Activated CD4-positive, alpha-beta T cell treated with anti-CD3 and anti-CD28 coated beads for 24 hours (primary cell): ENCODE measurements at regions not wholly inside any gene's neighbourhood (a gene's known extent, or its start where the extent isn't known, plus 50 kb on each side); places are given as distances from the start of the nearest gene placed in this dataset.

Experiments
- DNase-seq, 2 donors: peaks; one replicate each; pipeline ENCODE4 v3.0.0-alpha.2; 2020; ENCODE audit warnings: low read depth in 2 of 2

GRCh38 chr5:56550227-56550626, 265.1 kb upstream of the MAP3K1 start:
- DNase-seq, result no peak

DNA sequence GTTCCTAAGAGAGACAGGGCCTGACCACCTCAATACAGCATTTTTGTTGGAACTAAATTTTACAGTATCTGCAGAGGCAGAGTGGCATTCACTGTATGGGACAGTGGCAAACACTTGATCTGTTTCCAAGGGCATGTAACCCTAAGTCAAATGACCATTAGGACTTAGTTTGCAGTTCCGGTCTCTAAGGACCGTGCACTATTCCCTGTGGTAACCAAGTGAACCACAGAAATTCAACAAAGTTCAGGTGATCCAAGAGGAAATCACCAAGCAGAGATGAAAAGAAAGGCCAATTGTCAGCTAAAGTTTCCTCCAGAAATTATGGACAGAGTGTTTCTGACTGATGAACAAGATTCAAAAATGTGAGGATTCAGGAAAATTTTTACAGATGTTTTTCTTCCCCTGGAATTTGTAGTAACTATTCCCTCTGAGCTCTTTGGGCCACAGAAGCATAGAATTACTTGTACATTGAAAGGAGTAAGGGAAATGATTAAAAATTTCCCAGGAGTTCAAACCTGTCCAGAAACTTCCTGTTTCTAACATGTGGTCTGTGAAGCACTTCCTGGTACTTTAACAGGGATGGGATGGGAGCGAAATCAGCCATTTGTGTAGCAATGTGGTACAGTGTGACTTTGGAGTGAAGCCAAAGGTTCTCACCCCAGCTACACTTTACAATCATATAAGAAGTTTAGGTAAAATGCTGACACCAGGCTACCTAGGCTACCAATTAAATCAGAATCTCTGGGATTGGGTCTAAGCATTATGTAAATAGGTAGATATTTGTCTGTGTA, 266.1 kb upstream of the MAP3K1 start:
- DNase-seq, result no peak

DNA sequence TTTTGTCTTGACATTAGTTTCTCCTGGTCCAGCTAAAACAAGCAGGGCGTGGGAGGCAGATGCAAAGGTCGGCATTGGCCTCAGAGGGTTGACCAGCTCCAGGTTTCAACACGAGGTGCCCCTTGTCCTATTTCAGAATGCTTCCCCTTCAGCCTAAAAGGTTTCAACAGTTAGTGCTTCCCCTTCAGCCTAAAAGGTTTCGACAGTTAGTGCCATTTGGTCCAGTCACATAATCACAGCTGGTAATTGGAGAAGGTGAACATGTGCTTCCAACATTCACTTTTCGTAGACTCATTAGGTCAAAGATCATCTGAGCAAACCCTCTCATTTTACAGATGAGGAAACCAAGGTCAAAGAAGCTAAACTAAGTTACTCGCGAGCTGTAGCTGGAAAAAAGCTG, 270.3 kb upstream of the MAP3K1 start:
- DNase-seq, result no peak

DNA sequence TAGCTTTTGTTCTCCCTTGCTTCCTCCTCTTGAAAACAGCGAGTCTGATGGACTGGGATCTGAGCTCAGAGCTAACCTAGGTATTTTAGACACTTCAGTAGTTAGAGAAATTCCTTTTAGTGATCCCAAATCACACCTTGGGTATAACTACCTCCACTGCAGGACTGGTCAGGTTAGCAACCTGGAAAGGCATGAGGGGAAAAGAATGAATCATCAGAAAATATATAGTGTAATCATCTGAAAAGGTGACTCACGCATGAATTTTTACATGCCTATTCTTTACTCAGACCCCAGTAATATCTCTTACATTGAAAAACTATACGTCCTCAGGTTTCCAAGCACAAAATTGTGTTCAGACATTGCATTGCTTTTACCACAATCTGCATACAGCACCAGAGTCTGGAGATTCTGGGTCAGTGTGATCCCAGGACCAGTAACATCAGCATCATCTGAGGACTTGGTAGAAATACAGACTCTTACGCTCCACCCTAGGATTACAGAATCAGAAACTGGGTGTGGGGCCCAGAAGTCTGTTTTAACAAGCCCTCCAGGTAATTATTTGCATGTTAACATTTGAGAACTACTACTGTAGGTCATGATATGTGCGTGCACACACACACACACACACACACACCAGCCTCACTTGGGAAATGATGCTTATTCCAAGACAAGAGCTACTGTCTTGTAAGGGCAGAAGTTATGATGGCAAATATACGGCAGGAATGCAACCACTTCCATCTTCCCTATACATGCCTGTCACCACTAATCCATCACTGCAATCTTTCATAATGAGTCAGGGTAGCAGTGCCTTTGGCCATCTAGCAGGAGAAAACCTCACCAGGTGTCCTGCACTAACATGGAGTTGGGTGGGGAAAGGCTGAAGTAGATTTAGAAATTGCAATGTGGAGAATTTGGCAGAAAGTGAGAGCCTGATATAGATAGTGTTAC, 271.6 kb upstream of the MAP3K1 start:
- DNase-seq, result no peak

DNA sequence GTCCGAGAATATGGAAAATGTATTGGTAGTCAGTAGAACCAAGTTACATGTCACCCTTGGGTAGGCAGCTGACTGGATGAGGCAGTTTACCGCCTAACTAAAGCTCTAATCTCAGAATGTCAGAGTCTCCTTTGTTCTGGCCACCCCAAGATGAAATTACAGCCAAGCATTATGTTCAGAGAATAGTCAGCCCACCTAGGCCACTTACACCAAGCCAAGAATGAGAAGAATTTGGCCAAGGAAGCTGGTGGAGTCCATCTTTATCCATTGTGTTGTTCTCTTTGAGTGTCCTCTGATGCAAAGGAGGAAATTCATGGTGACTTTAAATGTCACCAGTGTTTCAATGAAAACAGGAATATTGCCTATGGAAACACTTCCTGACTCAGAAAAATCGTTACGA, 275.1 kb upstream of the MAP3K1 start:
- DNase-seq, result no peak

GRCh38 chr5:56538580-56538979, 276.8 kb upstream of the MAP3K1 start:
- DNase-seq, result no peak

DNA sequence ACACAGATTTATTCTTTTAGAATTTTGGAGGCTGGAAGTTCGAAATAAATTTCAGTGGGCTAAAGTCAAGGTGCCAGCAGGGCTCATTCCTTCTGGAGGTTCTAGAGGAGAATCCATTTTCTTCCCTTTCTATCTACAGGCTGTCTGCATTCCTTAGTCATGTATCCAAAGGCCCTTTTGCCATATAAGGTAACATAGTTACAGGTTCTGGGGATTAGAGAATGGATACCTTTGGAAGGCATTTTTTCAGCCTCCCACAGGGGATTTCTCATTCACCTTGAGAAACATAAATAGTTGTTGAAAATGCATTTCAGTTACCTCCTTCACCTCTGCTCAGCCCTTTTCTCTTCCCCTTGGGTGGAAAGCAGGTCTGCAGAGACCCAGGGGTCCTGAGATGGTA, 280.0 kb upstream of the MAP3K1 start:
- no peak for DNase-seq

- no peak for DNase-seq
Measured at GRCh38 chr5:56534102-56534829, 281.1 kb upstream of the MAP3K1 start.

GRCh38 chr5:56532466-56532865, 282.9 kb upstream of the MAP3K1 start:
- DNase-seq, result no peak

DNA sequence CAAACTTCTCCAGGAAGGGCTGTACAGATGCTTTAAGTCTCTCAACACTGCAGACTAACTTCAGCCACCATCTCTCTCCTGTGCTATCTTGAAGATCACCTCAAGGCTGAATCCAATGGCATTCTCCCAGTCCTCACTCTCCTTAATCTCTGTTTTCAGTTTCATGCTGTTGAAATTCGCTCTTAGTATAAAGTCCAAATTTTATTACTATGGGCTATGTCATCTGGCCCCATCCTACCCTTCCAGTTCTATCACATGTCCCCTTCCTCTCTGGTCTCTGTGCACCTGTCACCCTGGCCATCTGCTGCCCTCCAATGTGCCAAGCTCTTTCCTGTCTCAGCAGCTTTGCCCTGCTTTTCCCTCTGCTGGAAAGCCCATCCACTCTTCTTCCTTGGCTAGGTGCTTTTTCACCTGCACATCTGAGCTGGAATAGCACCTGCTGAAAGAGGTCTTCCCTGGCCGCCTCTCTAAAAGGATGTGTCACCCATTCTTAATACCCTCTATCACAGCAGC, 284.7 kb upstream of the MAP3K1 start:
- DNase-seq, result no peak

GRCh38 chr5:56529666-56530430, 285.5 kb upstream of the MAP3K1 start:
- no peak for DNase-seq

DNA sequence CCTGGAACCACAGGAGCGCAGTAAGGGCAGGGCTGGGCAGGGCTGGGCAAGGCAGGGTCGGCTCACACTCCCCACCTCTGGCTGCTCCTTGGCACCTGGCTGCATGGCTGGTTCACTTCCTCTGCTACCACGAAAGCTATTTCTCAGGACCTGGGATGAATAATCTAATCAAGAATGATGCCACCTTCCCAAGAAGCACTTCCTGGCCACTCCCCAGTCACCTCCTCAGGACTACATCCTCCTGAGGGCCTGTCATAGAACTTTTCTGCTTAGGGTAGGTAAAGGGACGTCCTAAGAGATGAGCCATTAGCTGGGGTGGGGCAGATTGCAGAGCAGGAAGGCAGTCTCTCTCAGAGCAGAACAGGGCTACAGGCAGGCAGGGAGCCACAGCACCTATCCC, 288.2 kb upstream of the MAP3K1 start:
- no peak for DNase-seq

- no peak for DNase-seq
Measured at GRCh38 chr5:56525113-56525512, 290.2 kb upstream of the MAP3K1 start.

GRCh38 chr5:56523790-56524575, 290.9 kb upstream of the ANKRD55 start:
- DNase-seq, result no peak

DNA sequence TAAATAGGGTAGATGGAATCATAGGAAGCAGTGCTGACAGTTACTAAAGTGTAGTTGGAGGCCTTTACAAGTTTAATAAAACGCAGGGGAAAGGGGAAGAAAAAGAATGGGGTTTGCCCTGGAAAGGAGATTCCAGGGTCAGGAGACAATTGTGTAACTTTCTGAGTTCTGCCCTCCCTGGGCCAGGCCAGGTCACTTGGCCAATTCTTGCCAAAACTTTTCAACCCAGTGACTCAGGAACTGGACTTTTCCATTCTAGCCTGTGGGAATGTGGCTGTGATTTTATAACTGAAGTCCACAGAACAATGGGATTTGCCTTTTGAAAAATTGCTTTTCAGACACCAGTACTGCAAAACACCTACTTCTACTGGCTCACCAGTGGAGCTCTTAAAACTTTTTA, 289.8 kb upstream of the ANKRD55 start:
- DNase-seq, result no peak

- DNase-seq, result no peak
Measured at GRCh38 chr5:56522169-56522568, 289.0 kb upstream of the ANKRD55 start.

GRCh38 chr5:56520986-56521730, 288.0 kb upstream of the ANKRD55 start:
- no peak for DNase-seq

- DNase-seq, result no peak
Measured at GRCh38 chr5:56518820-56519219, 285.7 kb upstream of the ANKRD55 start.

DNA sequence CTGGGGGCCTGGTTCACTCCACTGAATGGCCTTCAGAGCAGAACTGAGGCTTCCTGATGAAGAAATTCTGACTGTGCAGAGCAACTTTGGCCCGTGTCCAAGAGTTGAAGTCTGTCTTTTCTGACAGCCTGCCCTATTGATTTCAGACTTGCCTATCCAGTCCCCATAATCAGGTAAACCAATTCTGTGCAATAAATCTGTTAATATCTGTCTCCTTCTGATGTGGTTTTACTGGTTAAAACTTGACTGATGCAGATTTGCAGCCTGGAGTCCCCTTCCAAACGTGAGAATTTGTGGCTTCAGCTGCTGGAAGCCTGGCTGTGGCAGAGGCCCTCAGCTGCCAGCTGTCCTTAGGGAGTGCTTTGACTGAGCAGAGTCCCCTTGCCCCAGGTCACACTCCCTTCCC, 283.9 kb upstream of the ANKRD55 start:
- no peak for DNase-seq

DNA sequence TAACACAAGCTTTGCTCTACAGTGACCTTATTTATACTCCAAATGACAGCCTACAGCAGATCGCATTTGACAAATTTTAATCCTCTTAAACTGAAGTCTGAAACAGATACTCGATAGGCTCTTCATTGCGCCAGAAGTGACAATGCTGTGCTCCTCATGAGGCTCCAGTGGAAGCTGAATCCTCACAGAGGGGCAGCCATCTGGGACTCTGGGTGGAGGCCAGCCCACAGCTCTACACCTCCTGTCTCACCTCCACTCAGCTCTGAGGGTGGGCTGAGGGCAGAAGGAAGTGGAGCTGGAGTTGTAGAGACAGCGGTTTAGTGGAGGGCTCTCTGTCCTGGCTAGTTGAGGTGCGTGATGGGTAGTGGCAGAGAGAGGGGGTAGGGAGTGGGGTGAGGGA, 283.3 kb upstream of the ANKRD55 start:
- no peak for DNase-seq
